GM23248 (cell line): ENCODE measurements at regions not wholly inside any gene's neighbourhood (a gene's known extent, or its start where the extent isn't known, plus 50 kb on each side); places are given as distances from the start of the nearest gene placed in this dataset.

Experiments used
- DNase-seq: peaks from one replicate; pipeline ENCODE4 v3.0.0-alpha.2; 2015
- H2AFZ ChIP-seq: fragments of 200-600 bp; sonication (generic); 2 replicates; pipeline ENCODE4 v1.6.1; 2016; ENCODE audit warnings: antibody characterized with exemption
- H3F3A ChIP-seq: fragments of 200-600 bp; sonication (generic); 2 replicates; pipeline ENCODE4 v1.6.1; 2016; ENCODE audit warnings: mild to moderate bottlenecking, antibody characterized with exemption, mixed run types; ENCODE audit not compliant: insufficient read depth
- H3K27ac ChIP-seq: fragments of 200-600 bp; sonication (generic); 2 replicates; pipeline ENCODE4 v1.5.1; 2016; ENCODE audit warnings: mild to moderate bottlenecking
- H3K27me3 ChIP-seq: fragments of 200-600 bp; sonication (generic); replicated peaks from 2 replicates; pipeline ENCODE4 v1.6.1; 2016; ENCODE audit warnings: mild to moderate bottlenecking; ENCODE audit not compliant: insufficient read depth
- H3K36me3 ChIP-seq: fragments of 200-600 bp; sonication (generic); 2 replicates; pipeline ENCODE4 v1.6.1; 2016; ENCODE audit warnings: low read depth, mild to moderate bottlenecking
- H3K4me1 ChIP-seq: fragments of 200-600 bp; sonication (generic); 2 replicates; pipeline ENCODE4 v1.6.1; 2016; ENCODE audit warnings: mild to moderate bottlenecking; ENCODE audit not compliant: insufficient read depth
- H3K4me2 ChIP-seq: fragments of 200-600 bp; sonication (generic); one replicate; pipeline ENCODE4 v1.6.1; 2016; ENCODE audit warnings: mild to moderate bottlenecking; ENCODE audit not compliant: unreplicated experiment
- H3K4me3 ChIP-seq: fragments of 200-600 bp; sonication (generic); 2 replicates; pipeline ENCODE4 v1.5.1; 2016; ENCODE audit warnings: mild to moderate bottlenecking
- H3K79me2 ChIP-seq: fragments of 200-600 bp; sonication (generic); 2 replicates; pipeline ENCODE4 v1.6.1; 2016; ENCODE audit warnings: mild to moderate bottlenecking; ENCODE audit not compliant: insufficient read depth
- H3K9ac ChIP-seq: fragments of 200-600 bp; sonication (generic); 2 replicates; pipeline ENCODE4 v1.6.1; 2016; ENCODE audit warnings: mild to moderate bottlenecking
- H3K9me2 ChIP-seq: fragments of 200-600 bp; sonication (generic); 2 replicates; pipeline ENCODE4 v1.6.1; 2016; ENCODE audit warnings: mixed run types, mild to moderate bottlenecking, moderate library complexity; ENCODE audit not compliant: insufficient read depth
- H3K9me3 ChIP-seq: fragments of 200-600 bp; sonication (generic); one replicate; pipeline ENCODE4 v1.6.1; 2017; ENCODE audit warnings: low read depth
- H4K20me1 ChIP-seq: fragments of 200-600 bp; sonication (generic); 2 replicates; pipeline ENCODE4 v1.6.0; 2016; ENCODE audit not compliant: insufficient read depth
- EZH2 ChIP-seq: fragments of 200-600 bp; sonication (generic); IDR thresholded peaks from 2 replicates; pipeline ENCODE4 v1.6.1; 2018; ENCODE audit warnings: antibody characterized with exemption, mild to moderate bottlenecking; ENCODE audit not compliant: insufficient read depth, poor library complexity, severe bottlenecking
- EZH2phosphoT487 ChIP-seq: fragments of 200-600 bp; sonication (generic); IDR thresholded peaks from 2 replicates; pipeline ENCODE4 v1.6.1; 2018; ENCODE audit warnings: antibody characterized with exemption, moderate library complexity, mild to moderate bottlenecking, low read depth; ENCODE audit not compliant: insufficient read depth
- WGBS, 2 experiments: methylation state at CpG; one replicate each; pipeline ENCODE4 v1.1.6; 2015 to 2017; ENCODE audit warnings: low lambda C conversion rate in 2 of 2, low coverage in 1 of 2; ENCODE audit errors: missing lambda C conversion rate in 2 of 2; 5-methylcytosine and 5-hydroxymethylcytosine counted together
- in situ Hi-C: fragments of 300-500 bp; cut with MboI; formaldehyde crosslinking; loops from 2 replicates; pipeline ENCODE4 v1.15.0; 2020

DNA sequence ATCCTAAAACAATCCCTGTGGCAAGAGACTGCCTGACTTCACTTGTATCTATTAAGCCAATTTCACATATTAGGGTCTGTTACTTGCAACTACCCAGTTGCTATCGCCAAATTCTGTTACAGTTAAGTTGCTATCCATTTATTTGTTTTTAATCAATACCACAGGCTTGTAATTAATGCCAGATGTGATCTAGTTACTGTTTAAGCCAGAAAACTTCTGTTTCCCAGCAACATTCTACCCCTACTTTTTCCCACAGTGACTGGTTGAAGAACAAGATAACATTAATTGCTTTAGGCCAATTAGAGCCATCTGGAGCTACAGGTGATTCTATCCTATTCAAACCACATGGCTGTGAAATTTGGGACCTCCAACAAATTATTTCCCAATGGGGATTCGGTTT lies 131.3 kb downstream of the ALOX5 start:
- TF ChIP-seq EZH2phosphoT487 (no peak), EZH2 (no peak)
- in situ Hi-C loops = no loop called here
- WGBS, 2 experiments = 16 to 17% methylated on average over 2 of the region's 2 CpGs

GRCh38 chr10:45502458-45502857 lies 128.4 kb downstream of the ALOX5 start:
- no peaks in the 10 kb centered on the region for H3K9me2 ChIP-seq
- in situ Hi-C loops = no loop called here
- no peaks in the 10 kb centered on the region for H4K20me1 ChIP-seq
- no peaks in the 10 kb centered on the region for H3F3A ChIP-seq
- no peaks in the 10 kb centered on the region for H3K9me3 ChIP-seq
- H2AFZ ChIP-seq = no peak overlapping the region
- H3K36me3 ChIP-seq = no peaks in the 10 kb centered on the region
- no peak for DNase-seq
- no peak overlapping the region for H3K4me2 ChIP-seq
- H3K4me1 ChIP-seq = no peaks in the 10 kb centered on the region
- H3K9ac ChIP-seq = no peak overlapping the region
- H3K79me2 ChIP-seq = no peaks in the 10 kb centered on the region
- H3K27ac ChIP-seq = no peak overlapping the region
- no peak overlapping the region for H3K4me3 ChIP-seq
- no peaks in the 10 kb centered on the region for H3K27me3 ChIP-seq
- no peak for TF ChIP-seq EZH2
- TF ChIP-seq EZH2phosphoT487 = no peak

More for the DNA sequence above, 131.3 kb downstream of the ALOX5 start:
- no peak for DNase-seq
- Histone ChIP-seq H3K9me2 (no peaks in the 10 kb centered on the region), H3K36me3 (no peaks in the 10 kb centered on the region), H3K79me2 (no peaks in the 10 kb centered on the region), H3K4me2 (no peak overlapping the region), H3K27ac (no peak overlapping the region), H3K27me3 (no peaks in the 10 kb centered on the region), H4K20me1 (no peaks in the 10 kb centered on the region), H2AFZ (no peak overlapping the region), H3F3A (no peaks in the 10 kb centered on the region), H3K9ac (no peak overlapping the region), H3K9me3 (no peaks in the 10 kb centered on the region), H3K4me3 (no peak overlapping the region), H3K4me1 (no peaks in the 10 kb centered on the region; the same call in 1 of the 2 replicates)

DNA sequence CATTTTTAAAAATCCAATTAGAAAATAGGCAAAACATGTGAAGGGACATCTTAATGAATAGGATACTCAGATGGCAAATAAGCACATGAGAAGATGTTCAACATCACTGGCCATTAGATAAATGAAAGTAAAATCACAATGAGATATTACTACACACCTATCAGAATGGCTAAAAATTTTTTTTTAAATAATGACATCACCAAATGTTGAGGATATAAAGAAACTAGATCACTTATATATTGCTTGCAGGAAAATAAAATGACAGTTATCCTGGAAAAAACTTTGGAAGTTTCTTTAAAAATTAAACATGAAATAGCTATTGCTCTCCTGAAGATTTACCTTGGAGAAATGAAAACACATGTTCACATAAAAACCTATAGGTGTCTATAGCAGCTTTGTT lies 127.8 kb downstream of the ALOX5 start:
- H4K20me1 ChIP-seq = no peaks in the 10 kb centered on the region
- TF ChIP-seq EZH2 (no peak), EZH2phosphoT487 (no peak)
- DNase-seq = no peak
- H3K27me3 ChIP-seq = no peaks in the 10 kb centered on the region
- no peak overlapping the region for H3K9ac ChIP-seq
- no peak overlapping the region for H3K4me3 ChIP-seq
- no peaks in the 10 kb centered on the region for H3K9me2 ChIP-seq
- H3K4me2 ChIP-seq = no peak overlapping the region
- H3K79me2 ChIP-seq = no peaks in the 10 kb centered on the region
- no peaks in the 10 kb centered on the region for H3K9me3 ChIP-seq
- no peaks in the 10 kb centered on the region for H3F3A ChIP-seq
- in situ Hi-C loops = no loop called here
- no peaks in the 10 kb centered on the region for H3K4me1 ChIP-seq
- no peak overlapping the region for H3K27ac ChIP-seq
- no peaks in the 10 kb centered on the region for H3K36me3 ChIP-seq
- H2AFZ ChIP-seq = no peak overlapping the region

GRCh38 chr10:45500798-45501197 lies 126.8 kb downstream of the ALOX5 start:
- no peak overlapping the region for H3K4me2 ChIP-seq
- H3K9me3 ChIP-seq = no peaks in the 10 kb centered on the region
- no peaks in the 10 kb centered on the region for H4K20me1 ChIP-seq
- in situ Hi-C loops = no loop called here
- H3K36me3 ChIP-seq = no peaks in the 10 kb centered on the region
- H3K27ac ChIP-seq = no peak overlapping the region
- 72 to 80% methylated on average over 1 of the region's 1 CpG for WGBS, 2 experiments
- H3K9ac ChIP-seq = no peak overlapping the region
- no peak overlapping the region for H3K4me3 ChIP-seq
- H3K4me1 ChIP-seq = no peaks in the 10 kb centered on the region
- H3K79me2 ChIP-seq = no peaks in the 10 kb centered on the region
- no peak overlapping the region for H2AFZ ChIP-seq
- TF ChIP-seq EZH2phosphoT487 (no peak), EZH2 (no peak)
- H3K9me2 ChIP-seq = no peaks in the 10 kb centered on the region
- no peaks in the 10 kb centered on the region for H3K27me3 ChIP-seq
- no peak for DNase-seq
- H3F3A ChIP-seq = no peaks in the 10 kb centered on the region

DNA sequence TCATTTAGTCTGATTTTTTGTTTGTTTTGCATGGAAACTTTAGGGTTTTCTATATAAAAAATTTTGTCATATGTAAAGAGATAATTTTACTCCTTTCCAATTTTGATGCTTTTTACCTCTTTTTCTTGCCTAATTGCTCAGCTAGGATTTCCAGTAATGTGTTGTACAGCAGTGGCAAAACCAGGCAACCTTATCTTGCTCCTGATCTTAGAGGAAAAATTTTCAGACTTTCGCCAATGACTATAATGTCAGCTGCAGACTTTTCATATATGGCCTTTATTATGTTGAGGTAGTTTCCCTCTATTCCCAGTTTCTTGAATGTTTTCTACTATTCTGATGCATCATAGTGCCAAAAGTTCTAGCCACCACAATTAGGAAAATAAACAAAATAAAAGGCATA lies 126.3 kb downstream of the ALOX5 start:
- Histone ChIP-seq H3F3A (no peaks in the 10 kb centered on the region), H3K9ac (no peak overlapping the region), H3K9me2 (no peaks in the 10 kb centered on the region), H3K27me3 (no peaks in the 10 kb centered on the region), H3K9me3 (no peaks in the 10 kb centered on the region), H3K79me2 (no peaks in the 10 kb centered on the region), H3K4me3 (no peak overlapping the region), H3K27ac (no peak overlapping the region), H2AFZ (no peak overlapping the region), H3K4me2 (no peak overlapping the region), H3K36me3 (no peaks in the 10 kb centered on the region), H4K20me1 (no peaks in the 10 kb centered on the region), H3K4me1 (no peaks in the 10 kb centered on the region)
- TF ChIP-seq EZH2phosphoT487 (no peak), EZH2 (no peak)
- in situ Hi-C loops = no loop called here
- DNase-seq = no peak
- 95 to 98% methylated on average over 1 of the region's 1 CpG for WGBS, 2 experiments
